IPS-NIHi11 (cell line): ENCODE measurements at regions not wholly inside any gene's neighbourhood (a gene's known extent, or its start where the extent isn't known, plus 50 kb on each side); places are given as distances from the start of the nearest gene placed in this dataset.

Source experiments
- DNase-seq: peaks from one replicate; pipeline ENCODE4 v3.0.0; 2012; ENCODE audit warnings: mixed read lengths, low spot score

DNA sequence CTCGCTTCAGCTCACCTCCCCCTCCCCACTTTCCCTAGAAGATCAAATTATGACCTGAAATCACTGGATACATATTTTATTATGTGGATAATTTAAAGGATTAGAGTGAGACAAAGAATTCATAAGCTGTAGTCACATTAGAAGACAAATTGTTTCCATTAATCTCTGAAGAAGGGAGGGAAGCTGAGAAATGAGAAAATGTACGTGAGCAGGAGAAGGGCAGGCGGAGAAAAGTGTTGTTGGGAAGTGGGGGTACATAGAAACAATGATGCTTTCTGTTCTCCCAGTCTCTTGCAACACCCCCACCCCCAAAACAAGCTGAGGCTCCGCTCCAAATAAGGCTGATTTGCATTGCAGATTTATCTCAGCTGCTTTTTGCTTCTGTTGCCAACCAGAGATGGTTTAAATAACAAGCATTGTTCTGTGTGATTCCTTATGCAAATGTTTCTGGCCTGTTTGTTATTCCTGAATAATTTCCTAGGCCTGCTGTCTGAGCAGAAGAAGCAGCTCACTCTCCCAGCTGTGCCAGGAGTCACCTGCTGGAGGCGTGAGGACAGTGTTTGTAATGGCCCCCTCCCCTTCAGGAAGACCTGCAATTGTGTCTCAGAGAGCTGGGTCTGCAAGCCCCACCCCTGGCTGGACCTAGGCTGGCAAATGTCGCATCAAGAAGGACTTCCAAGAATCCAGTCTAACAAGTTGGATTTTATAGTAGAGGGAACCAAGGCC lies 121.8 kb upstream of the TNR start:
- peak; percentile 69 for DNase-seq

DNA sequence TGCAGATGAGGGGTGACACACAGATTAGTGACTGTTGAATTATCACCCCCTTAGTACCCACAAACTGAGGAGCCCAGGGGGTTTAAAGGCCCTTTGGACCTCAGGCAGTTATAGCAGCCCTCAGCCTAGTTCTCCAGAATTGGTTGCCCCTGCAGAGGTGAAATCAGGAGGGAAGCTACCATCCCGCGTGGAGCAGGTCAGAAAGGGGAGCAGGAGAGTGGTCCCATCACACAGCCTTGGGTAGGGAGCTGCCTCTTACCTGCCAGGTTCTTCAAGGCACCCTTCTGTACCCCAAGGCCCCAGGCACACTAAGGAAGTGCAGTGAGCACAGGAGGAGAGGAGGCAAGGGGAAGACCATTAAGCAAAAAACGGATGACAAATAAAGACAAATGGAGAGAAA lies 121.2 kb upstream of the TNR start:
- DNase-seq = no peak

DNA sequence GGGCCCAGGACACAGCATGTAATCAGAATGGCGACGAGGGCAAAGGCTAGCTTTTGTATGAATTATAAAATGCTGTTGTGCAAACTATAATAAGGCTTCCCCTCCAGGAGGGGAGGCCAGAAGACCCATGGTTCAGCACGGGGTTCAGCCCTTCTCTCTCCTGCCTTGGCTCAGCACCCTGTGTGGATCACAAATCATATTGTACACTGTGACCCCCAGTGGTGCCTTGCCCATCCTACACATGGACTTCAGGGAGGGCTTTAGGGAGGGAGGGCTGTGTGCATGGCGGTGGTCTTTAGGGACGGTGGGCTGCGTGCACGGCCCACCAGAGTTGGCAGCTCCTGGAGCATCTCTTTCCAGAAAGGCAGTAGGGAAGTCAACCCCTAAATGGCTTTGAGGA lies 120.8 kb upstream of the TNR start:
- DNase-seq = no peak

GRCh38 chr1:175863299-175864050 lies 120.1 kb upstream of the TNR start:
- no peak for DNase-seq

DNA sequence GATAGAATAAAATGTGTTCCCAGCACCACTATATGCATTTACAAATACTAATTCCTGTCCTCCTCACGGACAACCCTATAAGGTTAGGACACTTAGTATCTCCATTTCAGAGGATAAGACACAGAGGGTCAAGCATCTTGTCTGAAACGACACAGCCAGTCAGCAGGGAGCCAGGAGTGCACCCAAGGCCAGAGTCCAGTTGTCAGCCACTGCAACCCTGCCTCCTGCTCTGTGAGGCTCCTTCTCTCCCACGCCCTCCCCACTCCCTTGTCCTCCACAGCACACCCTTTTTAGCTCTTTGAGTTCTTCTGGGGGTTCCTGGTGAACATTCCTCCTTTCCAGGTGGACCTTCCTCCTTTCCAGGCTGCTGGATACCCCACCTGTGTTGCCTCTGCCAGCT lies 119.0 kb upstream of the TNR start:
- DNase-seq = no peak

DNA sequence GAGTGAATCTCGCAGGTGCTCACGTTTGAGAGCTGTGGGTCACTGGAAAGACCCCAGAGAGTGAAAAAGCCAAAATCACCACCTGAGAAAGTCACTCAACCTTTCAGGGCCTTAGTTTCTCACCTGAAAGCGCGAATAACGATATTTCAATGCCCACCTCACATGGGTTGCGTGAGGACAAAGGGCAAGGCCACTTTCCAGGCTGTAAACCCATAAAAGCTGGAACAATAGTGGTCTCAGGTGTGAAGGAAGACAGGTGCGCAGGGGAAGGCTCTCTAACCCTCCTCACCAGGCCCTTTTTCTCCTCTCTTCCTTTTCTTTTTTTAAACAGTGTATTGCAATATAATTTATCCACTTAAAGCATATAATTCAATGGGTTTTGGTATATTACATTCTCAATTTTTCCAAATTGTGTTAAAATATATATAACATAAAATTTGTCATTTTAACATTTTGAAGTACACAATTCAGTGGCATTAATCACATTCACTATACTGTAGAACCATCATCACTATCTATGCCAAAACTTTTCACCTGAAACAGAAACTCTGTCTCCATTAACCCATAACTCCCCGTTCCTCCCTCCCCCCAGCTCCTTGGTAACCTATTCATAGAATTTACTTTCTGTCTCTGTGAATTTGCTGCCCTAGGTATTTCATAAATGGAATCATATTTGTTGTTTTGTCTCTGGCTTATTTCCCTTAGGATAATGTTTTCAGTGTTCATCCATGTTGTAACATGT lies 118.4 kb upstream of the TNR start:
- no peak for DNase-seq

- DNase-seq = no peak
These were observed 114.4 kb upstream of the TNR start for GRCh38 chr1:175857756-175858155.

DNA sequence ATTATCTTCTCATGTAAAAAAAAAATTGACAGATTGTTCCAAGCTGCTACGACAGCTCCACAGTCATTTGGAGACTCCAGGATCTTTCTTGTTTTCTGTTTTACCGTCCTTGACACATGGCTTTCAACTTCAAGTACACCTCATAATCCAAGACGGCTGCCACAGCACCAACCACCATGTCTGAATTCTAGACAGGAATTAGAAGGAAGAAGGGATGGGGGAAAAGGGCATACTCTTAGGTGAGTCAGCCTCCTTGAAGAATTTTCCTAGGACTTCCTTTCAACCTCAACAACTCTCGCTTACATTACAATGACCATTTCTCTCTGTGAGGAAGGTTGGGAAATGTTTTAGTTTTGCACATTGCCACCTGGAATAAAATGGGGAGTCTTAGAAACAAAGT lies 110.3 kb upstream of the TNR start:
- DNase-seq = no peak

GRCh38 chr1:175851749-175852148 lies 108.4 kb upstream of the TNR start:
- no peak for DNase-seq

GRCh38 chr1:175848329-175848728 lies 104.9 kb upstream of the TNR start:
- DNase-seq = no peak

DNA sequence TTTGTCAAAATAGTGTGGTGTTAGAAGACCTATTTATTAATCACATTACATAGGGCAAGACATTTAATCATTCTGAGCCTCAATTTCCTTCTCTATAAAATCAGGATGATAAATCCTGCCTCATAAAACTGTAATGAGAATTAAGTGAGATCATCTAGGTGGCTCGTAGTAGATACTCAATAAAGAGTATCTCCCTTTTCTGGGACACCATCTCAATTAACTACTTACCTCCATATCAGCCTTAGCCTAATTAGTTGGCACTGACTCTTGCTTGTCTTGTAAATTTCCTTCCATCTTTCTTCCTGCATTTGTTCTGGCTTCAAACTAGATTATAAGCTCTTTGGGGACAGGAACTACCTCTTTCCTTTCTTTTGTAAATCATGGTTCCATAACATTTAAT lies 102.6 kb upstream of the TNR start:
- no peak for DNase-seq

- no peak for DNase-seq
These were observed 101.9 kb upstream of the TNR start for GRCh38 chr1:175845338-175845737.

DNA sequence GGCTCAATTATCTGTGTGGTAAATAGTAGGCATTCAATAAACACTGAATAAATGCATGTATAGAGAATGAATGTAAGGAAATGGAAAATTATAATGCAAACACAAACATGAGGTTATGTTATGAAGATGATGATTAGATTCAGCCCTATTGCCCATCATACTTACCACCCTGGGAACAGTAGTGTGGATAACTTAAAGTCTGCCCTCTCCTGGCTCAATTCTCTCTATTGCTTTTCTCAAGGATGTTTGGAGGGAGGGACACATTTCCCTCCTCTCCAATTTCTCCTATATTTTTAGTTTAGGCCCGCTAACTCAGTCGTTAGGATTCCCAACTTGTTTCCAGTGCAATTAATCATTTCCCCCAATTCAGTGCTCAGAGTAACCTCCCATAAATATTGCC lies 101.5 kb upstream of the TNR start:
- no peak for DNase-seq

DNA sequence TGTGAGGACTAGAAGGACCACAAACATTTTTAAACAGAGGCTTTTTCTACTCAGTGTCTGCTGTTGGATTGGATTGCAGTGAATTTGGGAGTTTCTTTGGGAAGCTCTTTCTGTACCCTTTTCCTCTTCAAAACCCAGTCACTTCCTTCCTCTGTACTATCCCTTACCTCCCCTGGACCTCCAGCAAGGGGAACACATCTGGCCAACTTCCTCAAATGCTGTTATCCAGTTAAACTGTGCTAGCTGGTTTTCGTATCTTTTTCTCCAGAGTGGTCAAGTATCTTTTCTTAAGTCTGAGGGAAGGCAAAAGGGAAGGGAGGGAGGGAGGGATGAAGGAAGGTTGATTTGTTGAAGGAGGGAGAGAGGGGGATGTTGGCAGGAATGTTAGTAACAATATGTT lies 99.2 kb upstream of the TNR start:
- no peak for DNase-seq

DNA sequence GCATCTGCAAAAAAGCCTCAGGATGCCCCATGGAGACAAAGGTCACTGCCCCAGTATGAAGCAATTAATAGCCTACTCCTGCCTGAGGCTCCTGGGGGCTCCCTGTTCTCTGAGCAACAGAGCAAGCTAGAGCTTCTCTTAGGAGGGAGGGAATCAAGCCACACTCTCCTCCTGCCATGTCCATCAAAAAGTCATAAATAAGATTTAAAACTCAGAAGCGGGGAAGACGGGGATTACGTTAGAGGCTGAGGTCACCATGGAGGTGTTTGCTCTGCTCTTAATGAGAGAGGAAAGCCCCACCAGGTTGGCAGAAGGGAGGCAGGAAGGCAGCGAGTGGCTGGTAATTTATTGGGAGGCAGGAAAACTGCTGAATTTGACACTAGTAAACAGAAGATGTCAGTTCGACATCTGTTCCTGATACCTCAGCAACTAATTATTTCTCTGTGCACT lies 98.4 kb upstream of the TNR start:
- no peak for DNase-seq

GRCh38 chr1:175840787-175841186 lies 97.4 kb upstream of the TNR start:
- DNase-seq = no peak

- no peak for DNase-seq
These were observed 96.6 kb upstream of the TNR start for GRCh38 chr1:175839779-175840669.

GRCh38 chr1:175834597-175834996 lies 91.2 kb upstream of the TNR start:
- no peak for DNase-seq

- DNase-seq = no peak
These were observed 90.6 kb upstream of the TNR start for GRCh38 chr1:175833951-175834350.

DNA sequence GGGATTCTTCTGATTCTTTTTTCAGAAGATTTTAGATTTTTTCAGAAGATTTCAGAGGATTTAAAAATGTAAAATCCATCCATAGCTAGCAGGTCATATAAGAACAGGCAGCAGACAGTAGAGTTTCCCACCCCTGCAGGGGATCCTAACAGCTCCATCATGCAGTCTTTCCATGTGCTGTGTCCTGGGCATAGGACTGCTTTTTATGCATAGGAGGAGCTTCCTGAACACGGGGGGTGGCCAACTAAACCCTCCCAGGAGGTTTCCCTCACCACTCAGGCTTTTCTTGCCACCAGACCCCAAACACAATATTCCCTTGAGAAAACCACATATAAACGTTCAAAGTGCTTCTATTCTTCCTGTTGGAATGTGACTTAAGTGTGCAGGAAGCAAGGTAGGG lies 90.1 kb upstream of the TNR start:
- DNase-seq = no peak

GRCh38 chr1:175830500-175830899 lies 87.1 kb upstream of the TNR start:
- DNase-seq = no peak

- DNase-seq = no peak
These were observed 86.5 kb upstream of the TNR start for GRCh38 chr1:175829845-175830244.
